GM10266 (cell line): ENCODE measurements at regions not wholly inside any gene's neighbourhood (a gene's known extent, or its start where the extent isn't known, plus 50 kb on each side); places are given as distances from the start of the nearest gene placed in this dataset.

Experiments used
- DNase-seq: peaks from one replicate; pipeline ENCODE4 v3.0.0; 2012; ENCODE audit errors: extremely low spot score
- TF ChIP-seq, protein P1 (sequence below): IDR thresholded peaks from 2 replicates; pipeline ENCODE4 v1.5.1; 2012; ENCODE audit warnings: mild to moderate bottlenecking, low read depth; ENCODE audit not compliant: control insufficient read depth, insufficient read depth; ENCODE audit errors: missing control alignments

DNA sequence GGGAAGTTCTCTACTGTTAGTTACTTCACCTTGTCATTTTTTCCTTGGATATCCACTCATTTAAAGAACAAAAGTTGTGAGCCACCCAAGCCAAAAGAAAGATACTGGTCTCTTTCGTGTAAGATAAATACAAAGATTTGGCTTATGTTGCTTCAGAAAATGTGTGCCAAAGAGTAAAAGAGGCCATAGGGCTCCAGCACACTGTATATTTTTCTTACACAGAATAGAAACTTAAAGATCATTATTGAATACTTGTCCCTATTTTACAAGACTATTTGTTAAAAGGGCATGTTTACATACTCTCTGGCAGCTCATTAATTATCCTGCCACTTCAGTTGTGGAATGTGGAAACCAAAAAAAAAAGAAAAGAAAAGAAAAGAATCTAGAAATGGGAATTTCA is 284.2 kb upstream of the LRRC7 start:
- TF ChIP-seq, protein P1, sequence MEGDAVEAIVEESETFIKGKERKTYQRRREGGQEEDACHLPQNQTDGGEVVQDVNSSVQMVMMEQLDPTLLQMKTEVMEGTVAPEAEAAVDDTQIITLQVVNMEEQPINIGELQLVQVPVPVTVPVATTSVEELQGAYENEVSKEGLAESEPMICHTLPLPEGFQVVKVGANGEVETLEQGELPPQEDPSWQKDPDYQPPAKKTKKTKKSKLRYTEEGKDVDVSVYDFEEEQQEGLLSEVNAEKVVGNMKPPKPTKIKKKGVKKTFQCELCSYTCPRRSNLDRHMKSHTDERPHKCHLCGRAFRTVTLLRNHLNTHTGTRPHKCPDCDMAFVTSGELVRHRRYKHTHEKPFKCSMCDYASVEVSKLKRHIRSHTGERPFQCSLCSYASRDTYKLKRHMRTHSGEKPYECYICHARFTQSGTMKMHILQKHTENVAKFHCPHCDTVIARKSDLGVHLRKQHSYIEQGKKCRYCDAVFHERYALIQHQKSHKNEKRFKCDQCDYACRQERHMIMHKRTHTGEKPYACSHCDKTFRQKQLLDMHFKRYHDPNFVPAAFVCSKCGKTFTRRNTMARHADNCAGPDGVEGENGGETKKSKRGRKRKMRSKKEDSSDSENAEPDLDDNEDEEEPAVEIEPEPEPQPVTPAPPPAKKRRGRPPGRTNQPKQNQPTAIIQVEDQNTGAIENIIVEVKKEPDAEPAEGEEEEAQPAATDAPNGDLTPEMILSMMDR, result no peak
- no peak for DNase-seq

DNA sequence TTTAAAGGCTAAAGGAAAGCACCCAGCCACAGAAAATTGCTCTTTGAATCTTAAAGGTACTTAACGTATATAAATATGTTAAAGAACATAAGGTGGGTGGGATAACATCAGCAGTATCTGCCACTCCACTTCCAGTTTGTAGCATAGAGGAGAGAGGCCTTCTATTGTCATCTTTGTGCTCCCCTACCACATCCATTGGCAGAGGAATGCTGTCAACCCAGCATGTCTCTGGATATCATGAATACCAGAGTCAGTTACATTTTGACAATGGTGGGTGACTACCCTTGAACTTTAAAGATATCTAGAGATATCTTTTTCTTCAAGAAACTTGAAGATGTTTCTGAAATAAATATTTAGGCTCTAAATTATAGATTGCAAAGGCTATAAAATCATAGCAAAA is 283.2 kb upstream of the LRRC7 start:
- DNase-seq, result no peak
- TF ChIP-seq, protein P1, result no peak

DNA sequence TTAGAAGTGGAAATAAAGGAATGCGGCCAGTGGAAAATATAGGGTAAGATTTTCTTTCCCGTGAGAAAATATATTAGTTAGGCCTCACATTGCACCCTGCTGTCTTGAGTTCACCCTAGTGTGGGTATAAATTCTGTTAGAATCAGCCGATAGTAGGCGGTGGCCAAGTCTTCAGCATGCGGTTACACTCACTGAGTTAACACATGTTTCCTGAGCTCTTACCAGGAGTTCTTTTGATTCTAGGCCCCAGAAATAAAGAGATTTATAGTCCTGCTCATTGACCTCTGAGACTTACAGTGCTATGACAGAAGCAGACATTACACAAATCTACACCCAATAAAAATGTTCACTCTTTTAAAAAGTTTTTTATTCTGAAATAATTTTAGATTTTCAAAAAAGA is 279.3 kb upstream of the LRRC7 start:
- DNase-seq, result no peak
- TF ChIP-seq, protein P1, result no peak

DNA sequence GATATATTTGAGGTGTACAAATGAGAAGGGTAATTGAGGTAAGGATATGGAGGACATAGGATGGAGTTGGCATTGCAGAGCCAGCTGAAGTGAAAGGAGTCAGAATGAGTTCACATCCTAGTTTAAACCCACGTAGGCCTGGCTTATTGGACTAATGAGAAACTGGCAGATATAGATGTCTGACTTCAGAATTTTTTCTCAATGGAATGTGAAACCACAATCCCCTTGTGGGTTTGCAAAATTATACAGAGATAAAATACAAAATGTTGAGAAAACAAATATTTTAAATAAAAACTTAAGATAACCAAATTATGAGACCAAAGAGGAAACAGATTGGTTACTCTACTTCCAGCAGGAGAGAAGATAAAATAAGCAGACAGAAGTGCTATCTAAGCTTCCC is 277.4 kb upstream of the LRRC7 start:
- TF ChIP-seq, protein P1, result no peak
- no peak for DNase-seq

DNA sequence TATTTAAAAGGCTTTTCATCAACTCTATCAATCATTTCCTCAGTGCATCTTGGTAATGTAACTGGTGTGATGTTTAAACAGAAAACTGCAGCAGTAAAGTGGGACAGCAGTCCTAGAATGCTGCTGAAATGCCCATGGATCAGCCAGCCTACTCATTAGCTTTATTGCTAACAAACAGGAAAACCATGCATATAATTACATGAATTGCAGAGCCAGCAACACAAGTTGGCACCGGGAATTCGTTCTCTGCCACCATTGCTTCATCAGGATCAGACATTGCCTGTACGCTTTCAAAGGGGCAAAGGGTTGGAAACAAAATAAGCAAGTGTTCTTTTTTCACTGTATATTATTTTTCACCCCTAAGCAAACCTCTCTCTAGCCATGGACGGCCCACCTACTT is 276.2 kb upstream of the LRRC7 start:
- no peak for DNase-seq
- TF ChIP-seq, protein P1, result no peak

DNA sequence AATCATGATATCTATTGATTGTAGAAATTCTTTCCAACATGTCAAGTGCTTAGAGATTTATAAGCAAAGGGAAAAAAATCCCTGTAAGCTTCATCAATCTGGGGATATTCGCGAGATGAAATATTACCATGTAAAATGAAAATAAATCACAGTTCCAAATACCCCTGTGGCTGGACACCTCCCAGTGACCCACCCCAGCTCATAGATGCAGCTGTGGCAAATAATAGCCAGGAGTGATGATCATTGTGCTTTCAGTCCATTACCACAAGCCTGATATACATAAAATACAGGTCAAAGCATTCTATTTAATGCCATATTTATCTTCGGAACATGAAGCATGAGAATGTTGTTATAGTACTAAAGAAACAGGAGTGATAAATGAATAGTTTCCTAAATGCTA is 274.9 kb upstream of the LRRC7 start:
- TF ChIP-seq, protein P1, result no peak
- DNase-seq, result no peak

DNA sequence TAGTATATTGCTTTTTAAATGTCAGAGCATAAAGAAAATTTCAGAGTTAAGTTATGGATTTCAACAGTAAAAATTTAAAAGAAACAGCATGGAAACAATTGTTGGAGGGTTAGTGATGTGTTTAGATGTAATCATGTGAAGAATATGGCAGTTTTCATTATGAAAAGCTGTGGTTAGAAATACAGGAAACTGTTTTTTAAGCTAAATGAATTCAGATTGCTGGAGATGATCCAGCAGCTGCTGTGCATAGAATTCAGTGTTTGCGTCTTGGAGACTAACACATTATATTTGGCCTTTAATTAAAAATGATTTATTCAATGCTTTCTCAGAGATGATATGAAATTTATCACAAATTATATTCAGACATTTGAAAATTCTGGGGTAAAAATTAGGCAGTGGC is 273.6 kb upstream of the LRRC7 start:
- no peak for DNase-seq
- TF ChIP-seq, protein P1, result no peak
